H9 (cell line): ENCODE measurements at regions not wholly inside any gene's neighbourhood (a gene's known extent, or its start where the extent isn't known, plus 50 kb on each side); places are given as distances from the start of the nearest gene placed in this dataset.

Experiments
- DNase-seq: peaks from one replicate; pipeline ENCODE4 v3.0.0-alpha.2; 2017
- H2AFZ ChIP-seq: one replicate; pipeline ENCODE4 v1.6.1; 2013; ENCODE audit warnings: mild to moderate bottlenecking, low read length, control low read depth, moderate library complexity
- H2AK5ac ChIP-seq: 2 replicates; pipeline ENCODE4 v1.6.1; 2013; ENCODE audit warnings: low read length, control low read depth, mixed read lengths; ENCODE audit not compliant: insufficient read length
- H2BK120ac ChIP-seq: one replicate; pipeline ENCODE4 v1.6.1; 2013; ENCODE audit warnings: low read depth, mild to moderate bottlenecking, low read length, control low read depth, inconsistent platforms; ENCODE audit not compliant: poor library complexity, severe bottlenecking
- H2BK12ac ChIP-seq: 2 replicates; pipeline ENCODE4 v1.6.1; 2013; ENCODE audit warnings: low read length, control low read depth, mixed read lengths, low read depth; ENCODE audit not compliant: insufficient read length
- H2BK15ac ChIP-seq: 2 replicates; pipeline ENCODE4 v1.6.1; 2013; ENCODE audit warnings: low read depth, low read length, control low read depth
- H2BK20ac ChIP-seq: one replicate; pipeline ENCODE4 v1.6.1; 2013; ENCODE audit warnings: low read depth, mild to moderate bottlenecking, low read length, control low read depth, inconsistent platforms; ENCODE audit not compliant: poor library complexity, severe bottlenecking
- H2BK5ac ChIP-seq: 2 replicates; pipeline ENCODE4 v1.6.1; 2013; ENCODE audit warnings: low read length, control low read depth, mixed read lengths; ENCODE audit not compliant: insufficient read length
- H3K14ac ChIP-seq: 2 replicates; pipeline ENCODE4 v1.6.1; 2013; ENCODE audit warnings: low read length, control low read depth; ENCODE audit not compliant: insufficient read depth
- H3K18ac ChIP-seq: 2 replicates; pipeline ENCODE4 v1.6.1; 2013; ENCODE audit warnings: low read depth, mild to moderate bottlenecking, mixed read lengths, low read length, control low read depth; ENCODE audit not compliant: insufficient read length
- H3K23ac ChIP-seq: 2 replicates; pipeline ENCODE4 v1.6.1; 2013; ENCODE audit warnings: low read length, control low read depth, mixed read lengths, low read depth; ENCODE audit not compliant: insufficient read length
- H3K23me2 ChIP-seq: 2 replicates; pipeline ENCODE4 v1.6.1; 2013; ENCODE audit warnings: low read depth, mild to moderate bottlenecking, mixed read lengths, low read length, control low read depth; ENCODE audit not compliant: insufficient read length, poor library complexity, severe bottlenecking
- H3K27ac ChIP-seq: 2 replicates; pipeline ENCODE4 v1.5.1; 2013; ENCODE audit warnings: low read length, control low read depth, mixed read lengths, low read depth; ENCODE audit not compliant: insufficient read length
- H3K27me3 ChIP-seq: 2 replicates; pipeline ENCODE4 v1.6.1; 2013; ENCODE audit warnings: low read length, control low read depth, inconsistent platforms; ENCODE audit not compliant: insufficient read depth
- H3K4ac ChIP-seq: 2 replicates; pipeline ENCODE4 v1.6.1; 2013; ENCODE audit warnings: low read depth, mild to moderate bottlenecking, control low read depth, inconsistent platforms, low read length, moderate library complexity
- H3K4me1 ChIP-seq: 2 replicates; pipeline ENCODE4 v1.6.1; 2013; ENCODE audit warnings: low read length, control low read depth, inconsistent platforms; ENCODE audit not compliant: insufficient read depth
- H3K4me2 ChIP-seq: 2 replicates; pipeline ENCODE4 v1.6.1; 2013; ENCODE audit warnings: low read length, control low read depth, mixed read lengths; ENCODE audit not compliant: insufficient read length, insufficient read depth
- H3K56ac ChIP-seq: 2 replicates; pipeline ENCODE4 v1.6.1; 2013; ENCODE audit warnings: low read depth, mild to moderate bottlenecking, mixed read lengths, low read length, control low read depth; ENCODE audit not compliant: insufficient read length
- H3K79me1 ChIP-seq: 2 replicates; pipeline ENCODE4 v1.6.1; 2013; ENCODE audit warnings: low read depth, mild to moderate bottlenecking, moderate library complexity, low read length, control low read depth, inconsistent platforms; ENCODE audit not compliant: insufficient read depth, poor library complexity, severe bottlenecking
- H3K79me2 ChIP-seq: 2 replicates; pipeline ENCODE4 v1.6.1; 2013; ENCODE audit warnings: low read length, control low read depth, inconsistent platforms; ENCODE audit not compliant: insufficient read depth
- H3K9ac ChIP-seq: 2 replicates; pipeline ENCODE4 v1.6.1; 2013; ENCODE audit warnings: low read length, control low read depth, mixed read lengths; ENCODE audit not compliant: insufficient read length; ENCODE audit errors: extremely low read depth
- H3K9me3 ChIP-seq: one replicate; pipeline ENCODE4 v1.6.1; 2013; ENCODE audit warnings: low read depth, low read length, inconsistent platforms; ENCODE audit not compliant: control insufficient read depth
- H3T11ph ChIP-seq: one replicate; pipeline ENCODE4 v1.6.1; 2013; ENCODE audit warnings: mild to moderate bottlenecking, low read length, control low read depth, inconsistent platforms
- H4K20me1 ChIP-seq: one replicate; pipeline ENCODE4 v1.6.1; 2013; ENCODE audit not compliant: control insufficient read depth, insufficient read length, insufficient read depth
- H4K5ac ChIP-seq: 2 replicates; pipeline ENCODE4 v1.6.1; 2013; ENCODE audit warnings: low read depth, mild to moderate bottlenecking, mixed read lengths, low read length, control low read depth; ENCODE audit not compliant: insufficient read length
- H4K8ac ChIP-seq: replicated peaks from 2 replicates; pipeline ENCODE4 v1.6.1; 2013; ENCODE audit warnings: low read length, control low read depth, mixed read lengths, low read depth; ENCODE audit not compliant: insufficient read length
- H4K91ac ChIP-seq: 2 replicates; pipeline ENCODE4 v1.6.1; 2013; ENCODE audit warnings: low read depth, mild to moderate bottlenecking, moderate library complexity, mixed read lengths, low read length, control low read depth; ENCODE audit not compliant: insufficient read length
- H3K27ac Mint-ChIP-seq, 3 experiments: 2 replicates in 2 of 3; 3 replicates in 1 of 3; pipeline ENCODE4 v1.8.0; 2020 to 2021; ENCODE audit warnings: mixed read lengths in 3 of 3, mild to moderate bottlenecking in 1 of 3, moderate library complexity in 1 of 3
- H3K27me3 Mint-ChIP-seq: 2 replicates; pipeline ENCODE4 v1.8.0; 2021; ENCODE audit warnings: low read depth, mild to moderate bottlenecking, moderate library complexity, mixed read lengths
- H3K36me3 Mint-ChIP-seq, 3 experiments: 2 replicates in 2 of 3; 3 replicates in 1 of 3; pipeline ENCODE4 v1.8.0; 2020 to 2021; ENCODE audit warnings: low read depth in 3 of 3, mixed read lengths in 3 of 3; ENCODE audit not compliant: insufficient read depth in 1 of 3
- H3K4me1 Mint-ChIP-seq, 2 experiments: 2 replicates each; pipeline ENCODE4 v1.8.0; 2020; ENCODE audit warnings: mixed read lengths in 2 of 2
- H3K4me3 Mint-ChIP-seq, 2 experiments: 2 replicates in 1 of 2; 3 replicates in 1 of 2; pipeline ENCODE4 v1.8.0; 2020 to 2021; ENCODE audit warnings: mild to moderate bottlenecking in 2 of 2, mixed read lengths in 2 of 2, moderate library complexity in 1 of 2
- H3K9me3 Mint-ChIP-seq, 2 experiments: 2 replicates in 1 of 2; 3 replicates in 1 of 2; pipeline ENCODE4 v1.8.0; 2020; ENCODE audit warnings: mild to moderate bottlenecking in 2 of 2, mixed read lengths in 2 of 2, moderate library complexity in 1 of 2
- WGBS: extraction: QIAGEN DNeasy Blood & Tissue Kit; methylation state at CpG from one replicate; pipeline ENCODE4 v1.1.7; 2013; ENCODE audit warnings: missing lambda C conversion rate, low lambda C conversion rate, mixed read lengths; ENCODE audit not compliant: insufficient read length; ENCODE audit errors: extremely low coverage; 5-methylcytosine and 5-hydroxymethylcytosine counted together
- TF ChIP-seq, protein P1 (sequence below): fragments of 200-600 bp; sonication (generic); conservative IDR thresholded peaks from 3 replicates; pipeline ENCODE4 v1.8.0; 2021; ENCODE audit warnings: antibody characterized with exemption, mild to moderate bottlenecking

GRCh38 chr5:168202996-168203395 is 88.4 kb upstream of the WWC1 start:
- no peaks in the 10 kb centered on the region for H3K36me3 Mint-ChIP-seq
- H3K9ac ChIP-seq = no peak overlapping the region
- DNase-seq = no peak
- no peaks in the 10 kb centered on the region for H3K9me3 ChIP-seq
- peaks cover 7% of the 10 kb centered on the region for H3K4me1 ChIP-seq
- no peak overlapping the region for H3K27ac Mint-ChIP-seq
- H3K4me3 Mint-ChIP-seq = no peak overlapping the region
- H3K79me1 ChIP-seq = no peaks in the 10 kb centered on the region
- H2AK5ac ChIP-seq = no peak overlapping the region
- H2BK15ac ChIP-seq = no peak overlapping the region
- no peak overlapping the region for H2BK120ac ChIP-seq
- H3T11ph ChIP-seq = no peak overlapping the region
- no peaks in the 10 kb centered on the region for H3K27me3 ChIP-seq
- H3K23ac ChIP-seq = no peak overlapping the region
- no peak overlapping the region for H3K18ac ChIP-seq
- H3K4ac ChIP-seq = no peak overlapping the region
- no peak overlapping the region for H2BK5ac ChIP-seq
- no peaks in the 10 kb centered on the region for H4K20me1 ChIP-seq
- H4K8ac ChIP-seq = no peak overlapping the region
- TF ChIP-seq, protein P1, sequence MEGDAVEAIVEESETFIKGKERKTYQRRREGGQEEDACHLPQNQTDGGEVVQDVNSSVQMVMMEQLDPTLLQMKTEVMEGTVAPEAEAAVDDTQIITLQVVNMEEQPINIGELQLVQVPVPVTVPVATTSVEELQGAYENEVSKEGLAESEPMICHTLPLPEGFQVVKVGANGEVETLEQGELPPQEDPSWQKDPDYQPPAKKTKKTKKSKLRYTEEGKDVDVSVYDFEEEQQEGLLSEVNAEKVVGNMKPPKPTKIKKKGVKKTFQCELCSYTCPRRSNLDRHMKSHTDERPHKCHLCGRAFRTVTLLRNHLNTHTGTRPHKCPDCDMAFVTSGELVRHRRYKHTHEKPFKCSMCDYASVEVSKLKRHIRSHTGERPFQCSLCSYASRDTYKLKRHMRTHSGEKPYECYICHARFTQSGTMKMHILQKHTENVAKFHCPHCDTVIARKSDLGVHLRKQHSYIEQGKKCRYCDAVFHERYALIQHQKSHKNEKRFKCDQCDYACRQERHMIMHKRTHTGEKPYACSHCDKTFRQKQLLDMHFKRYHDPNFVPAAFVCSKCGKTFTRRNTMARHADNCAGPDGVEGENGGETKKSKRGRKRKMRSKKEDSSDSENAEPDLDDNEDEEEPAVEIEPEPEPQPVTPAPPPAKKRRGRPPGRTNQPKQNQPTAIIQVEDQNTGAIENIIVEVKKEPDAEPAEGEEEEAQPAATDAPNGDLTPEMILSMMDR = no peak
- WGBS = no CpG with 5 or more reads among the region's 1 CpG
- H4K91ac ChIP-seq = no peak overlapping the region
- no peak overlapping the region for H2BK20ac ChIP-seq
- no peak overlapping the region for H2BK12ac ChIP-seq
- H3K9me3 Mint-ChIP-seq = no peaks in the 10 kb centered on the region
- H3K27ac ChIP-seq = no peak overlapping the region
- peaks cover 4% of the 10 kb centered on the region for H3K27me3 Mint-ChIP-seq
- H3K4me2 ChIP-seq = no peak overlapping the region
- no peak overlapping the region for H4K5ac ChIP-seq
- no peaks in the 10 kb centered on the region for H3K79me2 ChIP-seq
- H2AFZ ChIP-seq = no peak overlapping the region
- no peak overlapping the region for H3K14ac ChIP-seq
- H3K4me1 Mint-ChIP-seq = peaks cover 11 to 24% of the 10 kb centered on the region in 2 experiments
- H3K23me2 ChIP-seq = no peaks in the 10 kb centered on the region
- H3K56ac ChIP-seq = no peak overlapping the region
